H9 (cell line): ENCODE measurements at regions not wholly inside any gene's neighbourhood (a gene's known extent, or its start where the extent isn't known, plus 50 kb on each side); places are given as distances from the start of the nearest gene placed in this dataset.

Source experiments
- DNase-seq: peaks from one replicate; pipeline ENCODE4 v3.0.0-alpha.2; 2017
- H2AFZ ChIP-seq: one replicate; pipeline ENCODE4 v1.6.1; 2013; ENCODE audit warnings: mild to moderate bottlenecking, low read length, control low read depth, moderate library complexity
- H2AK5ac ChIP-seq: 2 replicates; pipeline ENCODE4 v1.6.1; 2013; ENCODE audit warnings: low read length, control low read depth, mixed read lengths; ENCODE audit not compliant: insufficient read length
- H2BK120ac ChIP-seq: one replicate; pipeline ENCODE4 v1.6.1; 2013; ENCODE audit warnings: low read depth, mild to moderate bottlenecking, low read length, control low read depth, inconsistent platforms; ENCODE audit not compliant: poor library complexity, severe bottlenecking
- H2BK12ac ChIP-seq: 2 replicates; pipeline ENCODE4 v1.6.1; 2013; ENCODE audit warnings: low read length, control low read depth, mixed read lengths, low read depth; ENCODE audit not compliant: insufficient read length
- H2BK15ac ChIP-seq: 2 replicates; pipeline ENCODE4 v1.6.1; 2013; ENCODE audit warnings: low read depth, low read length, control low read depth
- H2BK20ac ChIP-seq: one replicate; pipeline ENCODE4 v1.6.1; 2013; ENCODE audit warnings: low read depth, mild to moderate bottlenecking, low read length, control low read depth, inconsistent platforms; ENCODE audit not compliant: poor library complexity, severe bottlenecking
- H2BK5ac ChIP-seq: 2 replicates; pipeline ENCODE4 v1.6.1; 2013; ENCODE audit warnings: low read length, control low read depth, mixed read lengths; ENCODE audit not compliant: insufficient read length
- H3K14ac ChIP-seq: 2 replicates; pipeline ENCODE4 v1.6.1; 2013; ENCODE audit warnings: low read length, control low read depth; ENCODE audit not compliant: insufficient read depth
- H3K18ac ChIP-seq: 2 replicates; pipeline ENCODE4 v1.6.1; 2013; ENCODE audit warnings: low read depth, mild to moderate bottlenecking, mixed read lengths, low read length, control low read depth; ENCODE audit not compliant: insufficient read length
- H3K23ac ChIP-seq: 2 replicates; pipeline ENCODE4 v1.6.1; 2013; ENCODE audit warnings: low read length, control low read depth, mixed read lengths, low read depth; ENCODE audit not compliant: insufficient read length
- H3K23me2 ChIP-seq: 2 replicates; pipeline ENCODE4 v1.6.1; 2013; ENCODE audit warnings: low read depth, mild to moderate bottlenecking, mixed read lengths, low read length, control low read depth; ENCODE audit not compliant: insufficient read length, poor library complexity, severe bottlenecking
- H3K27ac ChIP-seq: 2 replicates; pipeline ENCODE4 v1.5.1; 2013; ENCODE audit warnings: low read length, control low read depth, mixed read lengths, low read depth; ENCODE audit not compliant: insufficient read length
- H3K27me3 ChIP-seq: 2 replicates; pipeline ENCODE4 v1.6.1; 2013; ENCODE audit warnings: low read length, control low read depth, inconsistent platforms; ENCODE audit not compliant: insufficient read depth
- H3K4ac ChIP-seq: 2 replicates; pipeline ENCODE4 v1.6.1; 2013; ENCODE audit warnings: low read depth, mild to moderate bottlenecking, control low read depth, inconsistent platforms, low read length, moderate library complexity
- H3K4me1 ChIP-seq: 2 replicates; pipeline ENCODE4 v1.6.1; 2013; ENCODE audit warnings: low read length, control low read depth, inconsistent platforms; ENCODE audit not compliant: insufficient read depth
- H3K4me2 ChIP-seq: 2 replicates; pipeline ENCODE4 v1.6.1; 2013; ENCODE audit warnings: low read length, control low read depth, mixed read lengths; ENCODE audit not compliant: insufficient read length, insufficient read depth
- H3K56ac ChIP-seq: 2 replicates; pipeline ENCODE4 v1.6.1; 2013; ENCODE audit warnings: low read depth, mild to moderate bottlenecking, mixed read lengths, low read length, control low read depth; ENCODE audit not compliant: insufficient read length
- H3K79me1 ChIP-seq: 2 replicates; pipeline ENCODE4 v1.6.1; 2013; ENCODE audit warnings: low read depth, mild to moderate bottlenecking, moderate library complexity, low read length, control low read depth, inconsistent platforms; ENCODE audit not compliant: insufficient read depth, poor library complexity, severe bottlenecking
- H3K79me2 ChIP-seq: 2 replicates; pipeline ENCODE4 v1.6.1; 2013; ENCODE audit warnings: low read length, control low read depth, inconsistent platforms; ENCODE audit not compliant: insufficient read depth
- H3K9ac ChIP-seq: 2 replicates; pipeline ENCODE4 v1.6.1; 2013; ENCODE audit warnings: low read length, control low read depth, mixed read lengths; ENCODE audit not compliant: insufficient read length; ENCODE audit errors: extremely low read depth
- H3K9me3 ChIP-seq: one replicate; pipeline ENCODE4 v1.6.1; 2013; ENCODE audit warnings: low read depth, low read length, inconsistent platforms; ENCODE audit not compliant: control insufficient read depth
- H3T11ph ChIP-seq: one replicate; pipeline ENCODE4 v1.6.1; 2013; ENCODE audit warnings: mild to moderate bottlenecking, low read length, control low read depth, inconsistent platforms
- H4K20me1 ChIP-seq: one replicate; pipeline ENCODE4 v1.6.1; 2013; ENCODE audit not compliant: control insufficient read depth, insufficient read length, insufficient read depth
- H4K5ac ChIP-seq: 2 replicates; pipeline ENCODE4 v1.6.1; 2013; ENCODE audit warnings: low read depth, mild to moderate bottlenecking, mixed read lengths, low read length, control low read depth; ENCODE audit not compliant: insufficient read length
- H4K8ac ChIP-seq: replicated peaks from 2 replicates; pipeline ENCODE4 v1.6.1; 2013; ENCODE audit warnings: low read length, control low read depth, mixed read lengths, low read depth; ENCODE audit not compliant: insufficient read length
- H4K91ac ChIP-seq: 2 replicates; pipeline ENCODE4 v1.6.1; 2013; ENCODE audit warnings: low read depth, mild to moderate bottlenecking, moderate library complexity, mixed read lengths, low read length, control low read depth; ENCODE audit not compliant: insufficient read length
- H3K27ac Mint-ChIP-seq, 3 experiments: 2 replicates in 2 of 3; 3 replicates in 1 of 3; pipeline ENCODE4 v1.8.0; 2020 to 2021; ENCODE audit warnings: mixed read lengths in 3 of 3, mild to moderate bottlenecking in 1 of 3, moderate library complexity in 1 of 3
- H3K27me3 Mint-ChIP-seq: 2 replicates; pipeline ENCODE4 v1.8.0; 2021; ENCODE audit warnings: low read depth, mild to moderate bottlenecking, moderate library complexity, mixed read lengths
- H3K36me3 Mint-ChIP-seq, 3 experiments: 2 replicates in 2 of 3; 3 replicates in 1 of 3; pipeline ENCODE4 v1.8.0; 2020 to 2021; ENCODE audit warnings: low read depth in 3 of 3, mixed read lengths in 3 of 3; ENCODE audit not compliant: insufficient read depth in 1 of 3
- H3K4me1 Mint-ChIP-seq, 2 experiments: 2 replicates each; pipeline ENCODE4 v1.8.0; 2020; ENCODE audit warnings: mixed read lengths in 2 of 2
- H3K4me3 Mint-ChIP-seq, 2 experiments: 2 replicates in 1 of 2; 3 replicates in 1 of 2; pipeline ENCODE4 v1.8.0; 2020 to 2021; ENCODE audit warnings: mild to moderate bottlenecking in 2 of 2, mixed read lengths in 2 of 2, moderate library complexity in 1 of 2
- H3K9me3 Mint-ChIP-seq, 2 experiments: 2 replicates in 1 of 2; 3 replicates in 1 of 2; pipeline ENCODE4 v1.8.0; 2020; ENCODE audit warnings: mild to moderate bottlenecking in 2 of 2, mixed read lengths in 2 of 2, moderate library complexity in 1 of 2
- WGBS: extraction: QIAGEN DNeasy Blood & Tissue Kit; methylation state at CpG from one replicate; pipeline ENCODE4 v1.1.7; 2013; ENCODE audit warnings: missing lambda C conversion rate, low lambda C conversion rate, mixed read lengths; ENCODE audit not compliant: insufficient read length; ENCODE audit errors: extremely low coverage; 5-methylcytosine and 5-hydroxymethylcytosine counted together
- TF ChIP-seq, protein P1 (sequence below): fragments of 200-600 bp; sonication (generic); conservative IDR thresholded peaks from 3 replicates; pipeline ENCODE4 v1.8.0; 2021; ENCODE audit warnings: antibody characterized with exemption, mild to moderate bottlenecking

GRCh38 chr6:156564127-156564806, 212.9 kb upstream of the ARID1B start:
- Histone ChIP-seq H3K4me1 (no peaks in the 10 kb centered on the region), H3K4me2 (no peak overlapping the region), H3K79me1 (no peaks in the 10 kb centered on the region), H4K8ac (no peak overlapping the region), H2BK12ac (no peak overlapping the region), H4K20me1 (no peaks in the 10 kb centered on the region), H3K9me3 (no peaks in the 10 kb centered on the region), H4K91ac (no peak overlapping the region), H2AFZ (no peak overlapping the region), H3K9ac (no peak overlapping the region), H3K27me3 (no peaks in the 10 kb centered on the region), H2BK120ac (no peak overlapping the region), H3K27ac (no peak overlapping the region), H2BK5ac (no peak overlapping the region), H3K23ac (no peak overlapping the region), H3K14ac (no peak overlapping the region), H2AK5ac (no peak overlapping the region), H3K79me2 (no peaks in the 10 kb centered on the region), H3K23me2 (no peaks in the 10 kb centered on the region), H3T11ph (no peak overlapping the region), H3K18ac (no peak overlapping the region), H2BK20ac (no peak overlapping the region), H4K5ac (no peak overlapping the region), H3K56ac (no peak overlapping the region), H2BK15ac (no peak overlapping the region), H3K4ac (no peak overlapping the region)
- Mint-ChIP-seq H3K4me1 (peaks cover 5 to 10% of the 10 kb centered on the region in 2 experiments), H3K4me3 (no peak overlapping the region), H3K36me3 (peaks cover 0 to 12% (median 10%) of the 10 kb centered on the region in 3 experiments; a peak in 5 of 7 replicates), H3K9me3 (peaks cover 12 to 16% of the 10 kb centered on the region in 2 experiments), H3K27ac (no peak overlapping the region), H3K27me3 (no peaks in the 10 kb centered on the region)
- DNase-seq, result peak; percentile 79
- TF ChIP-seq, protein P1, sequence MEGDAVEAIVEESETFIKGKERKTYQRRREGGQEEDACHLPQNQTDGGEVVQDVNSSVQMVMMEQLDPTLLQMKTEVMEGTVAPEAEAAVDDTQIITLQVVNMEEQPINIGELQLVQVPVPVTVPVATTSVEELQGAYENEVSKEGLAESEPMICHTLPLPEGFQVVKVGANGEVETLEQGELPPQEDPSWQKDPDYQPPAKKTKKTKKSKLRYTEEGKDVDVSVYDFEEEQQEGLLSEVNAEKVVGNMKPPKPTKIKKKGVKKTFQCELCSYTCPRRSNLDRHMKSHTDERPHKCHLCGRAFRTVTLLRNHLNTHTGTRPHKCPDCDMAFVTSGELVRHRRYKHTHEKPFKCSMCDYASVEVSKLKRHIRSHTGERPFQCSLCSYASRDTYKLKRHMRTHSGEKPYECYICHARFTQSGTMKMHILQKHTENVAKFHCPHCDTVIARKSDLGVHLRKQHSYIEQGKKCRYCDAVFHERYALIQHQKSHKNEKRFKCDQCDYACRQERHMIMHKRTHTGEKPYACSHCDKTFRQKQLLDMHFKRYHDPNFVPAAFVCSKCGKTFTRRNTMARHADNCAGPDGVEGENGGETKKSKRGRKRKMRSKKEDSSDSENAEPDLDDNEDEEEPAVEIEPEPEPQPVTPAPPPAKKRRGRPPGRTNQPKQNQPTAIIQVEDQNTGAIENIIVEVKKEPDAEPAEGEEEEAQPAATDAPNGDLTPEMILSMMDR, result peak; percentile 96
- WGBS, result no CpG with 5 or more reads among the region's 14 CpGs
